ENCODE measurements at regions not wholly inside any gene's neighbourhood (a gene's known extent, or its start where the extent isn't known, plus 50 kb on each side); places are given as distances from the start of the nearest gene placed in this dataset.

- TF ChIP-seq ZC3H10 (CRISPR knock-in tag; IDR thresholded peaks at IDR 0.05) (no peak), ZFP3 (CRISPR knock-in tag; IDR thresholded peaks at IDR 0.05) (no peak), ZFP30 (CRISPR knock-in tag; IDR thresholded peaks at IDR 0.05) (no peak), PPARA (CRISPR knock-in tag; IDR thresholded peaks at IDR 0.05; ENCODE audit: borderline replicate concordance) (no peak), ZNF70 (CRISPR knock-in tag; IDR thresholded peaks at IDR 0.05) (no peak), ESRRG (CRISPR knock-in tag; IDR thresholded peaks at IDR 0.05) (no peak), CSRNP3 (CRISPR knock-in tag; IDR thresholded peaks at IDR 0.05) (no peak), TCF4 (CRISPR knock-in tag; IDR thresholded peaks at IDR 0.05; ENCODE audit: borderline replicate concordance) (no peak), RARB (CRISPR knock-in tag; IDR thresholded peaks at IDR 0.05) (no peak)
- TF ChIP-seq, protein P1, sequence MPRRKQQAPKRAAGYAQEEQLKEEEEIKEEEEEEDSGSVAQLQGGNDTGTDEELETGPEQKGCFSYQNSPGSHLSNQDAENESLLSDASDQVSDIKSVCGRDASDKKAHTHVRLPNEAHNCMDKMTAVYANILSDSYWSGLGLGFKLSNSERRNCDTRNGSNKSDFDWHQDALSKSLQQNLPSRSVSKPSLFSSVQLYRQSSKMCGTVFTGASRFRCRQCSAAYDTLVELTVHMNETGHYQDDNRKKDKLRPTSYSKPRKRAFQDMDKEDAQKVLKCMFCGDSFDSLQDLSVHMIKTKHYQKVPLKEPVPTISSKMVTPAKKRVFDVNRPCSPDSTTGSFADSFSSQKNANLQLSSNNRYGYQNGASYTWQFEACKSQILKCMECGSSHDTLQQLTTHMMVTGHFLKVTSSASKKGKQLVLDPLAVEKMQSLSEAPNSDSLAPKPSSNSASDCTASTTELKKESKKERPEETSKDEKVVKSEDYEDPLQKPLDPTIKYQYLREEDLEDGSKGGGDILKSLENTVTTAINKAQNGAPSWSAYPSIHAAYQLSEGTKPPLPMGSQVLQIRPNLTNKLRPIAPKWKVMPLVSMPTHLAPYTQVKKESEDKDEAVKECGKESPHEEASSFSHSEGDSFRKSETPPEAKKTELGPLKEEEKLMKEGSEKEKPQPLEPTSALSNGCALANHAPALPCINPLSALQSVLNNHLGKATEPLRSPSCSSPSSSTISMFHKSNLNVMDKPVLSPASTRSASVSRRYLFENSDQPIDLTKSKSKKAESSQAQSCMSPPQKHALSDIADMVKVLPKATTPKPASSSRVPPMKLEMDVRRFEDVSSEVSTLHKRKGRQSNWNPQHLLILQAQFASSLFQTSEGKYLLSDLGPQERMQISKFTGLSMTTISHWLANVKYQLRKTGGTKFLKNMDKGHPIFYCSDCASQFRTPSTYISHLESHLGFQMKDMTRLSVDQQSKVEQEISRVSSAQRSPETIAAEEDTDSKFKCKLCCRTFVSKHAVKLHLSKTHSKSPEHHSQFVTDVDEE (CRISPR knock-in tag; IDR thresholded peaks at IDR 0.05) = no peak
- no peak for ATAC-seq
Observed at GRCh38 chr4:112819729-112820128, 182.8 kb downstream of the LARP7 start.

- TF ChIP-seq SNAI2 (CRISPR knock-in tag; IDR thresholded peaks at IDR 0.05) (no peak), ZFP30 (CRISPR knock-in tag; IDR thresholded peaks at IDR 0.05) (no peak), ARNTL (CRISPR knock-in tag; IDR thresholded peaks at IDR 0.05; ENCODE audit: borderline replicate concordance, low read depth) (no peak), PATZ1 (CRISPR knock-in tag; IDR thresholded peaks at IDR 0.05; ENCODE audit: borderline replicate concordance) (no peak), TCF4 (CRISPR knock-in tag; IDR thresholded peaks at IDR 0.05; ENCODE audit: borderline replicate concordance) (no peak)
- ATAC-seq = no peak
Observed at GRCh38 chr4:112823156-112823555, 186.2 kb downstream of the LARP7 start.

DNA sequence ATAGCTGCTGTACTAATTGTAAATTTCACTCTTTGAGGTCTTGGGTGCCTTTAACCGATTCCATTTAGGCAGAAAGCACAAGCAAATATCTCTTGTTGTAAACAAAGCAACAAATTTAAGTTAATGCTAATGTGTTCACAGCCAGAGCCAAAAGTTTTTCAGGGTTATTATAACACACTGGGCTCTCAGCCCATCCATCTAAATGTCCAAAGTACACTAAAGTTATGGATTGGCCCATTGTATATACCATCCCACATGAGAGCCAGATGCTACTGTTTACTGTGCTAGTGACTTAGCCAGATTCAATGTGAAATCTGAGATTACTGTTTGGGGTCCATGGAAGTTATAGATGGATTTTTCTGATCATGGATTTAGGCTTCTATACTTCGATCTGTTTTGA is 186.7 kb downstream of the LARP7 start:
- ATAC-seq = no peak
- no peak for TF ChIP-seq ZNF8 (CRISPR knock-in tag; IDR thresholded peaks at IDR 0.05)
- no peak for TF ChIP-seq OSR1 (CRISPR knock-in tag; IDR thresholded peaks at IDR 0.05)
- TF ChIP-seq ISL1 (CRISPR knock-in tag; IDR thresholded peaks at IDR 0.05) = no peak
- TF ChIP-seq PPARA (CRISPR knock-in tag; IDR thresholded peaks at IDR 0.05; ENCODE audit: borderline replicate concordance) = no peak
- TF ChIP-seq ESRRG (CRISPR knock-in tag; IDR thresholded peaks at IDR 0.05) = no peak

- no peak for ATAC-seq
- TF ChIP-seq BACH2 (CRISPR knock-in tag; IDR thresholded peaks at IDR 0.05; ENCODE audit: borderline replicate concordance) = no peak
- no peak for TF ChIP-seq ESRRG (CRISPR knock-in tag; IDR thresholded peaks at IDR 0.05)
- no peak for TF ChIP-seq RARB (CRISPR knock-in tag; IDR thresholded peaks at IDR 0.05)
- no peak for TF ChIP-seq GLIS3 (CRISPR knock-in tag; IDR thresholded peaks at IDR 0.05)
- TF ChIP-seq CSRNP3 (CRISPR knock-in tag; IDR thresholded peaks at IDR 0.05) = no peak
- no peak for TF ChIP-seq ZC3H10 (CRISPR knock-in tag; IDR thresholded peaks at IDR 0.05)
- TF ChIP-seq OSR1 (CRISPR knock-in tag; IDR thresholded peaks at IDR 0.05) = no peak
- no peak for TF ChIP-seq ZNF8 (CRISPR knock-in tag; IDR thresholded peaks at IDR 0.05)
- no peak for TF ChIP-seq ARNTL (CRISPR knock-in tag; IDR thresholded peaks at IDR 0.05; ENCODE audit: borderline replicate concordance, low read depth)
- TF ChIP-seq, protein P1 (CRISPR knock-in tag; IDR thresholded peaks at IDR 0.05) = no peak
- TF ChIP-seq, protein P2, sequence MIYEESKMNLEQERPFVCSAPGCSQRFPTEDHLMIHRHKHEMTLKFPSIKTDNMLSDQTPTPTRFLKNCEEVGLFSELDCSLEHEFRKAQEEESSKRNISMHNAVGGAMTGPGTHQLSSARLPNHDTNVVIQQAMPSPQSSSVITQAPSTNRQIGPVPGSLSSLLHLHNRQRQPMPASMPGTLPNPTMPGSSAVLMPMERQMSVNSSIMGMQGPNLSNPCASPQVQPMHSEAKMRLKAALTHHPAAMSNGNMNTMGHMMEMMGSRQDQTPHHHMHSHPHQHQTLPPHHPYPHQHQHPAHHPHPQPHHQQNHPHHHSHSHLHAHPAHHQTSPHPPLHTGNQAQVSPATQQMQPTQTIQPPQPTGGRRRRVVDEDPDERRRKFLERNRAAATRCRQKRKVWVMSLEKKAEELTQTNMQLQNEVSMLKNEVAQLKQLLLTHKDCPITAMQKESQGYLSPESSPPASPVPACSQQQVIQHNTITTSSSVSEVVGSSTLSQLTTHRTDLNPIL (CRISPR knock-in tag; IDR thresholded peaks at IDR 0.05; ENCODE audit: low read depth) = no peak
- no peak for TF ChIP-seq ZNF70 (CRISPR knock-in tag; IDR thresholded peaks at IDR 0.05)
- no peak for TF ChIP-seq ZNF565 (CRISPR knock-in tag; conservative IDR thresholded peaks at IDR 0.05; ENCODE audit: low read depth)
Observed at GRCh38 chr4:112830753-112831386, 193.9 kb downstream of the LARP7 start.
